ENCODE measurements at regions not wholly inside any gene's neighbourhood (a gene's known extent, or its start where the extent isn't known, plus 50 kb on each side); places are given as distances from the start of the nearest gene placed in this dataset.
A peak's percentile ranks its signal among the peaks of the same experiment; 100 is the strongest.

DNA sequence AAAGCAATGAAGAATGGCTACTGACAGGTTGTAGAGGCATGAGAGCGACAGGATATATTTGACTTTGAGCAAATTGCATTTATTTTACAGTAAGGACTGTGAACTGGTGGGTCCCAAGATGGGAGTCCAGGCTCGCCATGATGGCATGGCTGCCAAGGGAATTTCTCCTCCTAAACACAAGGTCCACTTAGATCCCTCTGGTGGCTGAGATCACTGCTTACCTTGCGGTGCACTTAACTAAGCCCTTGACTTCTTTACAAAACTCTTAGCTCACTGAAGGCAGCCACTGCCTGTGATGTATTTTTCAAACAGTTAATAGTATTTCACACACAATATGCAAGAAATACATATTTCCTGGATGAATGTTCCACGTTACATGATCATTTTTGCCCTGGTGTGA, 50.3 kb upstream of the SORBS2 start:
- DNase-seq, result no peak

DNA sequence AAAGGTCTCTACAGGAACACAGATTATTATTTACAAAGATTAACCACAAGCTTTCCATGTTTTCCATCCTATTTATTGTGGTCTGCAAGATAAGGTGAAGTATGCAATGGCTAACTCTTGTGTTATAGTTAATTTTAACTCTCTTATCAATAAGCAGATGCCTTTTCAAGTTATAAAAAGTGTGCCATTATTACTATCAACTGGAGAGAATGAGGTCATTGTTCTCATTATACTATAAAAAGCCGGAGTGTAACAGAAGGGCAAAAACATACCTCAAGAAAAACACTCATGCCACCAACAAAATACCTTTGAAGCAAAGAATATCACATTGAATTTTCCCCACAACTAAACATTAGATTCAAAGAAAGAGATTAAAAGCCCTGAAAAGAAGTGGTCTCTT, 52.0 kb upstream of the SORBS2 start:
- DNase-seq, result no peak

DNA sequence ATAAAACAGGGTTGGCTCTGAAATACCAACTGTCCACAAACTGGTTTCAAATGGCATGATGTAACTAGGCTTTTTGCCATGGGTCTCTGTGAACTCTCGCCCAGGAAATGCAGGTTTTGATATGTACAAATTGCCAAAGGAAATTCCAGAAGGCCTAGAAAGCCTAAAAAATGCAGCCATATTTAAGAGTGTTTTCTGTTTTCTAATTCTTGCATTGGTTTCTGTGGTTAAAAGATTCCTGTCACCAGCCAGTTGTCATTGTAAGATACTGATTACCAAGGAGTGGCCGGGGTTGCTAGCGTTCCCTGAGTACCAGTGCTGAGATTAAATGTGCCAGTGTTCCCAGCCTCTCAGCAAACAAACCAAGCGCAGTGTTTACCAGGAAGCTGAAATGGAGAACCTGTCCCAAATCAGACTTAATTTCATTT, 53.9 kb upstream of the SORBS2 start:
- no peak for DNase-seq

DNA sequence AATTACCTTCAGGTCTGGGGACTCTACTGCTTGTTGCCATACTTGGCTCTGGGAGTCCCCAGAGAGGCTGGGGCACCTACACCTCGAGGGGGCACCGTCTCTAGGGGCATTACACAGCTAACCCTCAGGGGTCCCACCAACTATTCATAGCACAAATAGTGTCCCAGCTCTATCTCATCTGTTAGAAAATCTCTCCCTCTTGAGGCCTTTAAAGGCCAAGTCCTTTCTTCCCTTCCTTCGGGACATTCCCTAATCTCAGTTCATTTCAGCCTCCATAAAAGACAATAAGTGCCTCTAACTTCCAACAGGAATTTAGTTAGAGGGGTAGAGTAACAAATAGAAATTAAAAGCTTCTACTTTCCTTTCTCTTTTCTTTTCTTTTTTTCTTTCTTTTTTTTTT, 55.8 kb upstream of the SORBS2 start:
- no peak for DNase-seq

DNA sequence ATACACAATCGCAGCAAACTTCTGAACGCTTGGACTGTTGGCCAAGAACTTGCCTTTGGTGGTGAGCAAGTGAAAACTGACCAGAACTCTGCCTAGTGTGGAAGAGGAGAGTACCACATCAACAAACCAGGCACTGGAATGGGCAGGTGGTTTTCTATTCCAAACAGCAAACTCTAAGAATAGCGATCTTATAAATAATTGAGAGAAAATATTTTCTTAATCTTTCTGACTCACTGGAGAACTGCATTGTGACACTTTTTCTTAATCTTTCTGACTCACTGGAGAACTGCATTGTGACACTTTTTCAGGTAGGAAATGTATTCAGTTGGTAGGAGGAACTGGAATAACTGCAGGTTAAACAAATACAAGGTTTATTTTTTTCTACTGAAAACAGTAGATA, 57.0 kb upstream of the SORBS2 start:
- DNase-seq, result no peak

DNA sequence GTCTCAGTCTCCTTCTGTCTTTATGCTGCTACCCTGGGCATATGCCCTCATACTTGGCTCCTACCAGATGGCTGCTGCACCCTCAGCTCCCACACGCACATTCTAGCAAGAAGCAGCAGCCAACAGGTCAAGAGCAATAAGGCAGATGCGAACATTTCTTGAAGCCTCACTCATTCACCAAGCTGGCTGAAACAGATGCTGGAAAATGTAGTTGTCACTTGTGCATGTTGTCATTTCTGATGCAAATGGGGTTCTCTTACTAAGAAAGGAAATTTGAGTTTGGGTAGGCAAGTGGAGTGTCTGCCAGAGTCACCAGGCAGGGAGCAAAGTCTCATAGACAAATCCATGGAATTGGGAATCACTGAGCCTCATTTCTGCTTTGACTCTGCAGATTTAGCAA, 57.4 kb upstream of the SORBS2 start:
- no peak for DNase-seq

DNA sequence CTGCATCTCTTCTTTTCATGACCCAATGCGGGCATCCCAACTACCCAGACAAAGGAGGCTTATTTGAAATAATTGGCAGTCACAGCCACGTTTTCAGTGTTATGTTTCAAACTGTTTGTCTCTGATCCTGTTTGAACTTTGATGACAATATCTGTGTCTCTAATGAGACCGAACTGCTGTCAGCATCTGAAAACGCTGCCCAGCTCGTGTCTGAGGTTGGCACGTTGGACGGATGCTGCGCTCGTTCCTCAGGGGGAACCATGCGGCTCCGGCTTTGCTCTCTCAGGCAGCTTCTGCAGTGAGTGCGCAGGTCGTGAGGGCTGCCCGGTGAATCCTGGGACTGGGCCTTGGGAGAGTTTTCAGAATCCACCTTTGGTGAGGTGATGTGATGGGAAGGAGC, 58.4 kb upstream of the SORBS2 start:
- DNase-seq, result no peak

DNA sequence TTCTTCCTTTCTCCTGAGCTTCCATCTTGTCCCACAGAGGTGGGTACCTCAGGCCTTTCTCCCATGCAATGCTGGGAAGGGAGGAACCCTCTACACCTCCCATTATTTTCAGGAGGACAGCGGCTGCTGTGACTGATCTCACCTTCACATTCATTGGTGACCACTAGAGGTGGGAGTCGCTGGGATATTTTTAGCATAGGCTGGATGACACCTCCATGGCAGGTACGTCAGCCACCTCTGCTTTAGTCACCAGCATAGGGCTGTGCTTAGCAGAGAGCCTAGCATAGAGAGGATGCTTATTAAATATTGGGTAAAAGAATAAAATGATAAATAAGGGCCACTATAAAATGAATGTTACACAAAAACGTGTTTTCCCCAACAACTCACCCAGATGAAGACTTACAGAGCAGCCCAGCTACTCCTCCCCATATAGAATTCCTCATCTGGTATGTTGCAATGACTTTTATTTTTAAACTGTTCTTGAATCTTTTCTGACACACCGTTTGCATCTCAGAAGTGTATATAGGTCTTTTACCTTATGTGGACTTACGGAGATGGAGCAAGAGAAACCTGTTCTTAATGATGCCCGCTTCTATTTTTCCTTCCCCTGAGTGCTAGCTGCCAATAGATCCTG, 60.9 kb upstream of the SORBS2 start:
- DNase-seq, result no peak

DNA sequence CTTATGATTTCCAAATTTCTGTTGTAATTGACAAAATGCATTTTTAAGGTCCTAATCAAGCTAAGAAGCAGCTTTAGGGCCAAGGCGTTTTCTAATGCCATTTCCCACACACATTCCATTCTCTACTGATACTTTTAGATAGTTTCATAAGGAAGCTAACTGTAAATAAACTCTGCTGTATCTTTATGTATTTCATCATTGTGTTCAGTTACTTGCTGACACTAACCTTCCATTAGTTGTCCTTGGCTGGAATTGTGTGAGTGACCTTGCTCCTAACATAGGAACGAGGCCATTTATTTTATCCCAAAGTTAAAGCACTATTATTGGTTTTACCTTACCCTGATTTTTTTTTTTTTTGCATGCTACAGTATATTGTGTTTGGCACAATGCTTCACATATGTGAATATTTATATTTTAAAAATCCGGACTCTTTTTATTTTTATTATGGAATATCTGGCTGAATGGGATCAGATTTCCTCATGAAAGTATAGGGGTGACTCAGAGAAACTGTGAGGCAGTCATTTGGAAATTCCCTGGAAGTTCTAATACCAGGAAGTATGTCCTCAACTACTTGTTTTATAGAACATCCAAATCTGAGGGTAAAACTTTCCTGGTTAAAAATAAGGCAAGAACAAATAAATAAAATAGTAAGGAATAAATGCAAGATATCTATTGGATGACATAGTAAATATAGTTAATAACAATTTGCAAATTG, 62.7 kb upstream of the SORBS2 start:
- DNase-seq, result no peak

DNA sequence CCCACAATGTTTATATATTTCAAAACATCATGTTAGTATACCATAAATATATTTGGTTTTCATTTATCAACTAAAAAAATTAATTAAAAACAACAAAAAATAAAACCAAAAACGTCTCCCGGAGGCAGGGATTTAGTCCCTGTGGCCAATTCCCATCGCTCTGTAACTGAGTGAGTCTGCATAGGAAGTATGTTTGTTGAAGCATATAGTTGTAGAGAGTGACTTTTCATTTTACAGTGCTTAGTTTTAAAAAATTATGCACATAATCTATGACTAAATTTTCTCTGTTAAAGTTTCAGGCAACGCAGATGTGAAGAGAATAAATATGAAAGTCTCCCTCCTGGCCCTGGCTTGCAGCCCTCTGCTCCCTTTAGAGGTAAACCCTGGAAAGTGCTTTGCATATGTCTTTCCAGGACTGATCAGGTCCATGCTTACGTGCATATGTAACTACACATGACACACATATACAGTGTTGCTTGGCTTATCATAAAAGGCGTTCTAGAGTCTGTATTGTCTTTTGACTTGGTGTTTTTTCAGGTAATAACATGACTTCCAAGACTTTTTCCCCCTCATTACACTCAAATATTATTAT, 63.4 kb upstream of the SORBS2 start:
- no peak for DNase-seq

DNA sequence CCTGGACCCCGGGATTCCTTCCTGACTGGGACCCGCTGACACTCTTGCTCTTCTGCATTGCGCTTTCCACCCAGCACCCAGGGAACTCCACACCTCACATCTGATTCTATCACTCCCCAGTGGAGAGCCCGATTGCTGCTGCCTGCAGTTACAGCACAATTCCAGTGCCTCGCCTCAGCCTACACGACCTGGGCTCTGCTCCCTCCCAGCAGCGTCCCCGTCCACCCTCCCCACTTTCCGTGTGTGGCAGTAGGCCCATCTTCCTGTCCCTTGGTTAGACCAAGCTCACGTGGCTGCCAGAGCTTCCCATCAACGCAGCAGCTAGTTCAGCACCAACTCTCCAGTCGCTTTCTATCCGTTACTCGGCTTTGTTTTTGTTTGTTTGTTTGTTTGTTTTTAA, 66.6 kb upstream of the SORBS2 start:
- DNase-seq, result no peak

DNA sequence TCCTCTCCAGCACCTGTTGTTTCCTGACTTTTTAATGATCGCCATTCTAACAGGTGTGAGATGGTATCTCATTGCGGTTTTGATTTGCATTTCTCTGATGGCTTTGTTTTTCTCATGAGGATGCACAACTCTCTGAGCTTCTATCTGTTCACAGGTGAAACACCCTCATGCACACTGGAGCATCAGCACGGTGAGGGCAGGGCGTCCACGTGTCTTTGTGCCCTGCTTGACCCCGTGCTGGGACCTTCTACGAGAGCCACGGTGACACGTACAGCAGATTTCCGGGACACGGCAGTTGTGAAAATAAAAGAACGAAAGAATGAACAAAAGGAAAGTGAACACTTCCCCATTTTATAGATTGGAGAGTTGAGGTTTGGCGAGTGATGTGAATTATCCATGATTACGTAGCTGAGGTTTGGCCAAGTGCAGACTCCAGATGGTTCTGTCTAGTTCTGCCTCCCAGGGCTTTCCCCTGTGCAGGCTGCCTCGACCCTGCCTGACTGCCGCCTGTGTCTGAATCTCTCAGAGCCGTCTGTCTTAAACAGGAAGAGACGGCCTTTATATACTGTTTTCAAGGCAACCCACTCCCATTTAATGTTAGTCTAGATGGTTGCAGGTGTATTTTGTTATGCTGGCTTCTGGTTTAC, 67.8 kb upstream of the SORBS2 start:
- DNase-seq, result no peak

DNA sequence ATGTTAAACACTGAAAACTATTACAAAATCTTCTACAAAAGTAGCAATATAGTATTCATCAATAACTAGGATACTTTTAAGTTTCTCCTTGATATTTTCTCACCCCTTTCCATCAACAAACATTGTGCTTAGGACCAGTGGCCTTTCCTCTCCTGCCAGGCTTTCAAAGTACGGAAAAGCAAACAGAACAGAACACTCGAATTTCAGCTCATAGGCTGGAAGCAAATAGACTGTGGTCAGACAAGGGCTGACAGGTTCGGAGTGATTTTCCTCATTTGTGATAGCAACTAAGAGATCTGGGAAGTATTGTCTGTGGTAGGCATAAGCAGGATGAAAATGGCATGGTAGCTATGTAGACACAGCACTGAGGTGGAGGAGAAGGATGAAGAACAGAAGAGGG, 68.6 kb upstream of the SORBS2 start:
- peak; percentile 52 to 56 for DNase-seq

DNA sequence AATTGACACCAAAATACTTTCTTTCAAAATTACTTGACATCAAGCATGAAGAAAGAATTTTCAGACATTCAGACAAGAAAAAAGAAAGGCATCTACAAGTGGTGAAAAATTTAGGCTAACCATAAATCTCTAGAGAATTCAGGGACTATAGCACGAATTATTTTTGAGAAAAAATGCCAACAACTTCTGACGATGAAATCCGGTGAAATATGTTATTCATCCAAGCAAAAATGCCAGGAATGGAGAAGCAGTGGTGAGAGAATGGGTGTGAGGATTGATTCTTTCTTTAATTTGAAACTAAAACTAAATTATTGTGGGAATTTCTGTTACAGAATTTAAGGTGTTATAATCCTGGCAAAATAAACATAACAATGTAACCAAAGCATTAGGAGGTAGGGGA, 69.4 kb upstream of the SORBS2 start:
- DNase-seq, result no peak

DNA sequence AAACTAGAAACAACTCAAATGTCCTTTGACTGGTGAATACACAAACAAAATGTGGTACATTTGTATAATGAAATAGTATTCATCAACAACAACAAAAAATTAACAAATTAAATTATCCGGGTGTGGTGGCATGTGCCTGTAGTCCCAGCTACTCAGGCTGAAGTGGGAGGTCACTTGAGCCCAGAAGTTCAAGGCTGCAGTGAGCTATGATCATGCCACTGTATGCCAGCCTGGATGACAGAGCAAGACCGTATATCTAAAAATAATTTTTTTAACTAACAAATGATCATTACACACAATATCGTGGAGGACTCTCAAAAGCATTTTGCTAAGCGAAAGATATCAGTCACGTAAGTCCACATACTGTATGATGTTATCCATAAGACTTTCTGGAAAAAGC, 71.6 kb upstream of the SORBS2 start:
- no peak for DNase-seq

DNA sequence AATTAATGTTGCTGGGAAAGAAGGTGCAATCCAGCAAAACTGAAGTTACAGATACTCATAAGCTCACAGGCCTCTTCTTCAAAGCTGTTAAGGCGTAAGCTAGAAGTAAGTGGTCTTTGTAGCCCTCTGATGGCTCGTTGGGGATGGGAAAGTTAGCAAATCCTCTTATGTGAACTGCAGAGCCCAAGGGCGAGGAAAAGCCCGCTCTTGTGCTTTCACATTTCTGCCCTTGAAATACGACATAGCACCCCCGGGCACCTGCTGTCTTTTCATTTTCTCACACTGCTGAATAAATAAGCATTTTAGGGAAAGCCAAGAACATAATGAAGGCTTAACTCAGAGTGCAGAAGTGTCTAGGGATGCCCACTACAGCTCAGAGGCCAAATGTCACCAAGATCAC, 73.1 kb upstream of the SORBS2 start:
- no peak for DNase-seq

DNA sequence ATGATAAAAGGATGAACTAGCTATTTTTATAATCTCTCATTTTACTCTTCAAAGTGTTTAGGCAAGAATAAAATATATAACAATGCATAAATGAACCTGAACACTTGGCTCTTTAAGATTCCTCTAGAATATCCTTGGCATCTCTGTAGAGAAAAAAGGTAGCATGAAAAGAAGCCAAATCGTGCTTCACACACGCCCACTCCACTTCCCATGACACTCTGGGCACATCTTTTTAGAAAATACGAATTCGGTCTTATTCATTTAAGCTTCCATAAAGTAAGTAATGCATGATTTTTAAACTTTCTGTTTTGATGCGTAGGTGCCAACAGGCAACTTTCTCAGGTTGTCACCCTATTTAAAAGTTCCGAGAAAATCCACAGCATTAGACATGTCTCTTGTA, 73.6 kb upstream of the SORBS2 start:
- no peak for DNase-seq

DNA sequence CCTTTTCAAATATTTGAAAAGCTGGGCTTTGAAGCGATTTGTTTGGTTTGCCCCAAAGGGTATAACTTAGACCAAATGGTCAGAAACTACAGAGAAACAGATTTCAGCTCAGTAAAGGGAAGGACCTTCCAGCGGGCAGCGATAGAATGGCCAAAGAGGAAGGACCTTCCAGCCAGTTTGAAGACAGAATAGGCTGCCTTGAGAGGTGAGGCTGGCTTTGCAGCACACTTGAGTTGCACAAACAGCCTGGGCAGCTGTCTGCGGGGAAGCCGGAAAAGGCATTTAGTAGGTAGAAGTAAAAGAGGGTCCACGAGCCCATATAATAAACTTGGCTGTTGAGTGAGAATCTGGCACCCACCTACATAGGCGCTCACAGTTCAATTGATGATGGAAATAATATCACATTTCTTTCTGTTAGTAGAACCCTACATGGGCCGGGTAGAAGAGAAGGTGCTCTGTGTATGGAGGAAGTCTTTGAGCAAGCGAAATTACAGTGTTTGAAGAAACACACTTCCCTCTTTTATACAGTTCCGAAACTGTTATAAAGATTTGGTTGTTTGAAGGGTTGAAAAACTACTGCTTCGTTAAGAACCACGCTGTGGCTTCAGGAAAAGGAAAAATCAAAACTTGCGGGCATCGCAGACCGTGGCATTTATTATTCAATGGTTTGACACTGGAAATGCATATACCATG, 75.0 kb upstream of the SORBS2 start:
- DNase-seq, result no peak

DNA sequence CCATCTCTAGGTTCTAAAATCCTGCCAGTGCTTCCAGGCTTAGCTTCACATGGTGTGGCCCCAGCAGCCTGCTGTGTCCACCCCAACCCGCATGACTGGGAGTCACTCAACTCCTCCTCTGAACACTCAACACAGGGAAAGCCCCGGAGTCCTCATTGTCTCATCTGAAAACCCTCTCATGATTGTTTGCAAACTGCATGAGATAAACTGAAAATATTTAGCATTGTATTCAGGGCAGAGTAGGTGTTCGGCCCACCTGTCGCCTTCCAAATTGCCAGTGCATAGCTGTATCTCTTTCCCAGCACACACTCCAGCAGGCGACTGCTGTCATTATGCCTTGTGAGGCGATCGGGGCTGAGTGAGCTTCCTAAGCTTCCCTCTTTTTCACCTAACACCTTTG, 76.7 kb upstream of the SORBS2 start:
- DNase-seq, result no peak

DNA sequence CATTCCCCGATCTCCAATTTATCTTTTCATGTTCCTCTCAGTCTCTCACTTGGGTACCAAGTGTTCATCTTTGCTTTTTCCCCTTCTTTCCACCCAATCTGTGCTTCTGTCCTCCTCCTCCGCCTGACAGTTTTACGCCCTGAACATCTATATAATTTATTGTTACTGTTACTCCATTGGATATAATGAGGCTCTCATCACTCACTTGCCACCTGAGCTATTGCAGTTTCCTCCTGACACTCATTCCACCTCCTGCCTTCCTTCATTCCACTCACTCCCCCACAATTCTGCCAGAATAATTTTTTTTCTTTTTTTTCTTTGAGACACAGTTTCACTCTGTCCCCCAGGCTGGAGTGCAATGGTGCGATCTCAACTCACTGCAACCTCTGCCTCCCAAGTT, 77.6 kb upstream of the SORBS2 start:
- DNase-seq, result no peak

DNA sequence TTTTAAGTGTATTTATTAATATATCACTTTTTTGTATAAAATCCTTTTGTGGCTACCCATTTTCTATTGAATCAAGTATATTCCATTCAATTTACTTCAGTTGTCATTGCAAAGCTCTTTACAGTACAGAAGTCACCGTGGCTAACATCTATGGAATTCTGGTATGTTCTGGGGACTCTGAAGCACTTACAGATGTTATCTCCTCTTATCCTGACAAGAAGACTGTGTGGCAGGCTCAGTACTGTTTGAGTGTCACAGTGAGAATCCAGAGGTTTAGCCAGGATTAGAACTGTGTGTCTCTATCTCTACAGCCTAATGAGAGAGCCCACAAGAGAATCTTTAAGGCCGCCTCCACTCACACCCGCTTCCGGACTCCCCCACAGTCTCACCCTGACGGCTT, 78.2 kb upstream of the SORBS2 start:
- no peak for DNase-seq

DNA sequence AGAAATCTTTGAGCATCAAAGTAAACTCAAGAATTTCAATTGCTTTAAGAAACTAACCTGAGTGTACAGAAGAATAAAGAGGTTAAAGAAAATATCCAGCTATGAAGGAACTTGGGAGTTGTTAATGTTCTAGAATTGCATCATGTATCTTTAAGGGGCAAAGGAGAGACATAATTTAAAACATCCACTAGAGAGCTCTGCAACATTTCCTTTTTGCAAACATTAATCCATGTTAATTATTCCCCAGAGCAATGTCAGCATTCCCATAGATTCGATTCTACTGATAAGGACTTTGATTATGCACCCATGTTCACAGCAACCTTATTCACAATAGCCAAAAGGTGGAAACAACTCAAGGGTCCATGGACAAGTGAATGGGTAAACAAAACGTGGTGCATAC, 80.2 kb upstream of the SORBS2 start:
- DNase-seq, result no peak

DNA sequence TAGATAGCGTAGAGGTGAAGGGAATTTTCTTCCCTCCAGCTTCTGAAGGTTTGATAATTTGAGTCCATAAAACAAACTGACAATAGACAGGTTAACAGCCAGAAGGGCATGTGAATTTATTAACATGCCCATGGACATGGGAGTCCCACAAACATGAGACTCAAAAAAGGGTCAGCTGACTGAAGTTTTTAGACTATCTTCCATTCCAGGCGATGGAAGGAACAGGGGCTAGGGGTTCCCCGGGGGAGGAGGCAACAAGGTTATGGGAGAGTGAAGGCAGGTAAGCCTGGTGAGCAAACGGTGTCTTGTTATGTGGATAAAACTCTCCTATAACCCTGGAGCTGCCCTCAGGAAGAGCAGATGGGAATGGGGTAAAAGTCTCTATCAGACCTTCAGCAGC, 81.5 kb upstream of the SORBS2 start:
- no peak for DNase-seq

DNA sequence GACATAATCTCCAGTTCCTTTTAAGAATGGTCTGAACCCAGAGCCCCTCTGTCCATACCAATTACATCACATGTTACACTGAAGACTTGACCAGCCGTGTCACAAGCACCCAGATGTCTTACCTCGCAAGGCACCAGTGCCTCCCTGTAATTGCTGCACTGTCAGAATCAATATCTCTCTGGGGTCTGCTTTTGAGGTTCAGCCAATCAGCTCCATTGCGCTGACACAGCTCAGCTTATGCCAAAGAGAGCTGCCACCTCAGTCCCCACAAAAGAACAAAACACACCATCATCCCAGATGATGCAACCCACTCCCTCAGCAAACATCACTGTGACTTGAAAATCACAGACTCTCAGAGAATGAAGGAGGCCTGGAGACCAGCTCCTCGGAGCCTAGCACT, 82.5 kb upstream of the SORBS2 start:
- DNase-seq, result no peak
